ENCODE measurements at regions not wholly inside any gene's neighbourhood (a gene's known extent, or its start where the extent isn't known, plus 50 kb on each side); places are given as distances from the start of the nearest gene placed in this dataset.
"Not testable (repeated sequence)": the region's sequence is repeated elsewhere in the genome, so short reads cannot be mapped to it uniquely, and the experiment has no call there.

GRCh38 chr6:37580176-37580955, 80.7 kb upstream of the CCDC167 start:
- no peak for DNase-seq
- Histone ChIP-seq H3K27me3 (ENCODE audit: control insufficient read depth, insufficient read depth, low read length) (no peaks in the 10 kb centered on the region), H3K36me3 (replicated peaks; ENCODE audit: control insufficient read depth, insufficient read depth, low read length) (no peaks in the 10 kb centered on the region), H3K4me3 (ENCODE audit: insufficient read depth, low read depth, low read length) (no peak overlapping the region)

GRCh38 chr6:37579444-37580067, 79.9 kb upstream of the CCDC167 start:
- Histone ChIP-seq H3K27me3 (ENCODE audit: control insufficient read depth, insufficient read depth, low read length) (no peaks in the 10 kb centered on the region), H3K4me3 (ENCODE audit: insufficient read depth, low read depth, low read length) (no peak overlapping the region), H3K36me3 (replicated peaks; ENCODE audit: control insufficient read depth, insufficient read depth, low read length) (no peaks in the 10 kb centered on the region)
- no peak for DNase-seq

DNA sequence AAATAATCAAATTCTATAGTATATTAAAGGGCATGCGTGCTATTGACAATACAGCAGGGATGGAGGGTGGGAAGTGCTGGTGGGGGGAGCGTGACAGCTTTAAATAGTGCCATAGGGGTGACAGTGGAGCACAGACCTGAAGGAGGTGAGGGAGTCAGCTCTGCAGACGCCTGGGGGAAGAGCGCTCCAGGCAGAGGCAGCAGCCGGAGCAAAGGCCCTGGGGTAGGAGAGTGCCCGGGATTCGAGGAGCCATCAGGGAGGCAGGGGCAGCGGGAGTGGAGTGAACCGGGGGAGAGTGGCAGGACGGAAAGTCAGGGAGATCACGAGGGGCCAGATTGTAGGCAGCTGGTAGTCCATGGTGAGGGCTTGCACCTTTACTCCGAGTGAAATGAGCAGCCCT, 78.4 kb upstream of the CCDC167 start:
- no peak for DNase-seq
- Histone ChIP-seq H3K27me3 (ENCODE audit: control insufficient read depth, insufficient read depth, low read length) (no peaks in the 10 kb centered on the region), H3K4me3 (ENCODE audit: insufficient read depth, low read depth, low read length) (no peak overlapping the region), H3K36me3 (replicated peaks; ENCODE audit: control insufficient read depth, insufficient read depth, low read length) (no peaks in the 10 kb centered on the region)

- no peak for DNase-seq
- no peaks in the 10 kb centered on the region for H3K36me3 ChIP-seq (replicated peaks; ENCODE audit: control insufficient read depth, insufficient read depth, low read length)
- H3K4me3 ChIP-seq (ENCODE audit: insufficient read depth, low read depth, low read length): no peak overlapping the region
- no peaks in the 10 kb centered on the region for H3K27me3 ChIP-seq (ENCODE audit: control insufficient read depth, insufficient read depth, low read length)
Observed at GRCh38 chr6:37576336-37576737, 76.6 kb upstream of the CCDC167 start.

GRCh38 chr6:37575221-37575620, 75.5 kb upstream of the CCDC167 start:
- H3K4me3 ChIP-seq (ENCODE audit: insufficient read depth, low read depth, low read length): no peak overlapping the region
- no peak for DNase-seq
- no peaks in the 10 kb centered on the region for H3K36me3 ChIP-seq (replicated peaks; ENCODE audit: control insufficient read depth, insufficient read depth, low read length)
- H3K27me3 ChIP-seq (ENCODE audit: control insufficient read depth, insufficient read depth, low read length): no peaks in the 10 kb centered on the region

- DNase-seq: no peak
- Histone ChIP-seq H3K36me3 (replicated peaks; ENCODE audit: control insufficient read depth, insufficient read depth, low read length) (no peaks in the 10 kb centered on the region), H3K27me3 (ENCODE audit: control insufficient read depth, insufficient read depth, low read length) (no peaks in the 10 kb centered on the region), H3K4me3 (ENCODE audit: insufficient read depth, low read depth, low read length) (no peak overlapping the region)
Observed at GRCh38 chr6:37572334-37572733, 72.6 kb upstream of the CCDC167 start.

- Histone ChIP-seq H3K27me3 (ENCODE audit: control insufficient read depth, insufficient read depth, low read length) (no peaks in the 10 kb centered on the region), H3K36me3 (replicated peaks; ENCODE audit: control insufficient read depth, insufficient read depth, low read length) (no peaks in the 10 kb centered on the region), H3K4me3 (ENCODE audit: insufficient read depth, low read depth, low read length) (no peak overlapping the region)
- peak; percentile 77 for DNase-seq
Observed at GRCh38 chr6:37570482-37571133, 70.9 kb upstream of the CCDC167 start.

- no peak overlapping the region for H3K4me3 ChIP-seq (ENCODE audit: insufficient read depth, low read depth, low read length)
- H3K27me3 ChIP-seq (ENCODE audit: control insufficient read depth, insufficient read depth, low read length): peaks cover 2% of the 10 kb centered on the region; the same call in 1 of the 2 replicates
- H3K36me3 ChIP-seq (replicated peaks; ENCODE audit: control insufficient read depth, insufficient read depth, low read length): no peaks in the 10 kb centered on the region
- no peak for DNase-seq
Observed at GRCh38 chr6:37569743-37570481, 70.2 kb upstream of the CCDC167 start.

DNA sequence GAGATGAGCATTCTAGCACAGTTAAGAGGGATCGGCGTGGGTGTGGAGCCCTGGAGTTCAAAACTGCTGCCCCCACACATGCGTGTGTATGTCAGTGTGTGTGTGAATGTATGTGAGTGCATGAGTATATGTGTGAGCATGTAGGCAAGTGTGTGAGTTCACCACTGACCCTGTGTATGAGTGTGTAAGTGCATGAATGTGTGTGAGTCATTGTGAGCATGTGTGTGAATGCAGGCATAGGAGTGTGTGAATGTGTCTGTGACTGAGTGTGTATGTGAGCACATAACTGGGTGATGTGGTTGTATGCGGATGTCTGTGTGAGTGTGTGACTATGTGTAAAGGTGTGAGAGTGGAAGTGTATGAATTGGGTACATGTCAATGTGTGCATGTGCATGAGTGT, 69.6 kb upstream of the CCDC167 start:
- no peak for DNase-seq
- Histone ChIP-seq H3K27me3 (ENCODE audit: control insufficient read depth, insufficient read depth, low read length) (peaks cover 2% of the 10 kb centered on the region; the same call in 1 of the 2 replicates), H3K4me3 (ENCODE audit: insufficient read depth, low read depth, low read length) (no peak overlapping the region), H3K36me3 (replicated peaks; ENCODE audit: control insufficient read depth, insufficient read depth, low read length) (no peaks in the 10 kb centered on the region)

- DNase-seq: no peak
- Histone ChIP-seq H3K36me3 (replicated peaks; ENCODE audit: control insufficient read depth, insufficient read depth, low read length) (no peaks in the 10 kb centered on the region), H3K27me3 (ENCODE audit: control insufficient read depth, insufficient read depth, low read length) (peaks cover 2% of the 10 kb centered on the region; the same call in 1 of the 2 replicates), H3K4me3 (ENCODE audit: insufficient read depth, low read depth, low read length) (no peak overlapping the region)
Observed at GRCh38 chr6:37566950-37567349, 67.3 kb upstream of the CCDC167 start.

DNA sequence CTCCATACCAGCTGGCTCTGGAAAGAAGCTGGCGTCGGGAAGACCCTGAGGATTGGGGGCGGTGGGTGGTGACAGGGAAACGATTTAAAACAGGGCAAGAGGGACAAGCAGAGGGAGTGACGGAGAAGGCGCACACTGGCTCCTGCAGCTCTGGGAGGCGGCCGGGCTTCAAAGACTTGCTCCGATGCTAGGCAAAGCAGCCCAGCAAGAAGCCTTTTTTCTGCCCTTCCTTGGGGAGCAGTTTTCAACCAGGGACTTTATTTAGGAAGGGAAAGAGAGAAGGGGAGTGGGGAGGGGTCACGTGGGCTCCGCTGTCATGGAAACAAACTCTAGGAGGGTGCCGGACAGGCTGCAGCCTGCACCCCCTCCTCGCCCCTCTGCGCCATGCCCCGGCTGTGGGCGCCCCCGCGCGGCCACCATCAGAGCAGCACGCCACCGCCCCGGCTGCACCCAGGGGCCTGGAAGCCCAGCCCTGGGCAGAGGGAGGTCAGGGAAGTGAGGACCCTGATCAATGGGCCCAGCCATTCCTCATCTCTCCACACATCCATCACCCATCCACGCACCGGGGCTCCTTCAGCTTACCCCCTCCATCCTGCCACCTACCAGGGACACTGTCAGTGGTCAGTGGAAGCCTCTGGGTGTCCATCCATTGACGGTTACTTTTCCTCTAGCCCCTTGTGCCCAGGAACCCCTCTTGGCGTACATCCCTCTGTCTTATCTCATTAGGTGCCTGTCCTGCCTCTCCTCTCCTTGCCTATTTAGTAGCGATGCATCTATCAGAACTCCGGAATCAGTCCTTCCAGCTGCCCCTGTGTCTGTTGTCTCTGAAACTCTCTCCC, 66.6 kb upstream of the CCDC167 start:
- peak; percentile 97 for DNase-seq
- Histone ChIP-seq H3K27me3 (ENCODE audit: control insufficient read depth, insufficient read depth, low read length) (peaks cover 2% of the 10 kb centered on the region; the same call in 1 of the 2 replicates), H3K36me3 (replicated peaks; ENCODE audit: control insufficient read depth, insufficient read depth, low read length) (no peaks in the 10 kb centered on the region), H3K4me3 (ENCODE audit: insufficient read depth, low read depth, low read length) (peak overlapping the region; percentile 47)

- H3K4me3 ChIP-seq (ENCODE audit: insufficient read depth, low read depth, low read length): peak overlapping the region; percentile 47
- peaks cover 2% of the 10 kb centered on the region; the same call in 1 of the 2 replicates for H3K27me3 ChIP-seq (ENCODE audit: control insufficient read depth, insufficient read depth, low read length)
- peak; percentile 92 for DNase-seq
- no peaks in the 10 kb centered on the region for H3K36me3 ChIP-seq (replicated peaks; ENCODE audit: control insufficient read depth, insufficient read depth, low read length)
Observed at GRCh38 chr6:37565267-37566110, 65.8 kb upstream of the CCDC167 start.

GRCh38 chr6:37562926-37563288, 63.2 kb upstream of the CCDC167 start:
- not testable (repeated sequence) for H3K4me3 ChIP-seq (ENCODE audit: insufficient read depth, low read depth, low read length); DNase-seq; H3K36me3 ChIP-seq (replicated peaks; ENCODE audit: control insufficient read depth, insufficient read depth, low read length); H3K27me3 ChIP-seq (ENCODE audit: control insufficient read depth, insufficient read depth, low read length)

All from H7 (cell line).